Right atrium auricular region (tissue), 2 donors: ENCODE measurements at regions not wholly inside any gene's neighbourhood (a gene's known extent, or its start where the extent isn't known, plus 50 kb on each side); places are given as distances from the start of the nearest gene placed in this dataset.

Experiments used
- DNase-seq: peaks from one replicate; pipeline ENCODE4 v3.0.0-alpha.2; 2019; ENCODE audit warnings: low spot score
- H3K27ac ChIP-seq, 2 donors: fragments of 200-600 bp; sonication (generic); 1 replicate in 1 of 2; 2 replicates in 1 of 2; pipeline ENCODE4 v1.5.1; 2016 to 2019
- H3K27me3 ChIP-seq, 2 donors: fragments of 200-600 bp; sonication (generic); one replicate each; pipeline versions ENCODE4 v1.5.1 to v1.6.0; 2017 to 2019
- H3K36me3 ChIP-seq: fragments of 200-600 bp; sonication (generic); one replicate; pipeline ENCODE4 v1.5.1; 2016
- H3K4me1 ChIP-seq, 2 donors: fragments of 200-600 bp; sonication (generic); one replicate each; pipeline versions ENCODE4 v1.5.1 to v1.6.0; 2017 to 2019
- H3K4me3 ChIP-seq, 2 donors: fragments of 200-600 bp; sonication (generic); 1 replicate in 1 of 2; 2 replicates in 1 of 2; pipeline ENCODE4 v1.5.1; 2017 to 2019; ENCODE audit warnings: mild to moderate bottlenecking in 1 of 2, moderate library complexity in 1 of 2
- H3K9me3 ChIP-seq, 2 donors: fragments of 200-600 bp; sonication (generic); one replicate each; pipeline ENCODE4 v1.5.1; 2019
- CTCF ChIP-seq, 2 donors: fragments of 200-600 bp; sonication (generic); IDR thresholded peaks; one replicate each; pipeline ENCODE4 v1.5.1; 2019; ENCODE audit warnings: antibody characterized with exemption in 2 of 2

GRCh38 chr2:150569761-150570160, 82.3 kb upstream of the RND3 start:
- H3K36me3 ChIP-seq: no peaks in the 10 kb centered on the region
- H3K4me1 ChIP-seq: no peaks in the 10 kb centered on the region
- no peaks in the 10 kb centered on the region for H3K9me3 ChIP-seq
- no peak overlapping the region for H3K27ac ChIP-seq
- no peaks in the 10 kb centered on the region for H3K27me3 ChIP-seq
- DNase-seq: no peak
- no peak overlapping the region for H3K4me3 ChIP-seq
- TF ChIP-seq CTCF (IDR thresholded peaks at IDR 0.05): no peak

GRCh38 chr2:150567771-150568301, 80.4 kb upstream of the RND3 start:
- DNase-seq: no peak
- no peaks in the 10 kb centered on the region for H3K9me3 ChIP-seq
- TF ChIP-seq CTCF (IDR thresholded peaks at IDR 0.05): no peak
- H3K36me3 ChIP-seq: no peaks in the 10 kb centered on the region
- no peaks in the 10 kb centered on the region for H3K27me3 ChIP-seq
- no peak overlapping the region for H3K27ac ChIP-seq
- H3K4me3 ChIP-seq: no peak overlapping the region
- H3K4me1 ChIP-seq: no peaks in the 10 kb centered on the region

DNA sequence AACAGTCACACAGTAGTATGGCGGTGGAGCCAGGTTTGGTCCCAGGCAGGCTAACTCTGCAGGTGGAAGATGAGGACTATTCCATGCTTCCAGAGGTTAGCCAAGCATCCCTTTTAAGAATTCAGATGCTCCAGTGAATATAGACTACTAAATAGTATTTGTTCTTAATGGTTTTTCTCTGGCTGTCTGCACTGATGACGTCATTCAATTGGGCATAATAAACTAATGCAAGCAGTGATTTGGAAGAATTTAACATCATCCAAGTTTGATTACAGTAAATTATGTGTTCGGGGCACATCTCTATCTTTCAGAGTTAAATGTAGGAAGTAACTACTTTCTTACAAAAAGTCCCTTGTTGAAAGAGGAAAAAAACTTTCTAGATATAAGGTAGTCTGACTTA, 78.8 kb upstream of the RND3 start:
- no peaks in the 10 kb centered on the region for H3K4me1 ChIP-seq
- no peaks in the 10 kb centered on the region for H3K36me3 ChIP-seq
- H3K27me3 ChIP-seq: no peaks in the 10 kb centered on the region
- no peak overlapping the region for H3K4me3 ChIP-seq
- DNase-seq: no peak
- H3K9me3 ChIP-seq: no peaks in the 10 kb centered on the region
- H3K27ac ChIP-seq: no peak overlapping the region
- TF ChIP-seq CTCF (IDR thresholded peaks at IDR 0.05): no peak

GRCh38 chr2:150561076-150561475, 73.6 kb upstream of the RND3 start:
- Histone ChIP-seq H3K4me1 (no peaks in the 10 kb centered on the region), H3K9me3 (no peaks in the 10 kb centered on the region), H3K36me3 (no peaks in the 10 kb centered on the region), H3K4me3 (no peak overlapping the region), H3K27ac (no peak overlapping the region), H3K27me3 (no peaks in the 10 kb centered on the region)
- no peak for DNase-seq
- no peak for TF ChIP-seq CTCF (IDR thresholded peaks at IDR 0.05)

DNA sequence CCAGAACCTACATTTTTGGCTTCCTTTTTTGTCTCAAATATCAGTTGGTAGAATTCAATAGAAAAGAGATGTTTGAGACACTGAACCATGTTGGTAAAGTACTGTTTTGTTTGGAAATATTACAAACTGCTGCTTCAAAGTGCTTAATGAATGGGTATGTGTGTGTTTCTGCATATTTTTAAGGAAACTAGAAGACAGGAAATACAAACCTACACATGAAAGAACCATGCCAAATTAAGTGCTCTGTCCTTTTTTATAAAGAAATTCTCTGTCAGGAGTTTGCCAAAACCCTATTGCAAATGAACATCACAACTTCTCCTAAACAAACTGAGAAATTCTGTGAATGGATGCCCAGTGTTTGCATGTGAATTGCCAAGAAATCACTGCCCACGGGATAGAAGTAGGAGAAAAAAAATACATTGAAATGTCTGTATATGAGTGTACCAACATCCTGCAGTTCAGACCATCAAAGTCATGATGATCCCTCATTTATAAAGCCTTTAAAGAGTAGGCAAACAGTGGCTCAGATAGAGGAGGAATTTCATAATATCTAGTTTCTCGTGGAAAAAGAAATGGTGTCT, 69.6 kb upstream of the RND3 start:
- Histone ChIP-seq H3K27me3 (no peaks in the 10 kb centered on the region), H3K4me1 (no peaks in the 10 kb centered on the region), H3K4me3 (no peak overlapping the region), H3K27ac (no peak overlapping the region), H3K9me3 (no peaks in the 10 kb centered on the region), H3K36me3 (no peaks in the 10 kb centered on the region)
- DNase-seq: no peak
- TF ChIP-seq CTCF (IDR thresholded peaks at IDR 0.05): no peak
